ENCODE measurements at regions not wholly inside any gene's neighbourhood (a gene's known extent, or its start where the extent isn't known, plus 50 kb on each side); places are given as distances from the start of the nearest gene placed in this dataset.

- Histone ChIP-seq H3K79me2 (ENCODE audit: insufficient read depth, low read depth, low read length) (no peaks in the 10 kb centered on the region), H3K9me2 (ENCODE audit: insufficient read depth, low read length) (no peaks in the 10 kb centered on the region), H3K27ac (ENCODE audit: low read depth, low read length, poor library complexity, severe bottlenecking) (no peak overlapping the region), H3K4me1 (ENCODE audit: insufficient read depth, low read length, poor library complexity, severe bottlenecking) (no peaks in the 10 kb centered on the region), H3K4me3 (ENCODE audit: low read depth, low read length, poor library complexity, severe bottlenecking) (no peak overlapping the region), H4K20me1 (ENCODE audit: insufficient read depth, low read length) (no peaks in the 10 kb centered on the region), H3K4me2 (ENCODE audit: low read length) (no peak overlapping the region), H3K9me3 (ENCODE audit: low read length) (no peaks in the 10 kb centered on the region), H3K36me3 (ENCODE audit: insufficient read depth, low read length) (no peaks in the 10 kb centered on the region), H2AFZ (ENCODE audit: low read length) (no peak overlapping the region)
- POLR2A ChIA-PET: interaction anchor here (1.0 kb wide), 1 partner anchor 84 kb away, joined by 4 read pairs; no protein-coding TSS in a partner anchor
- no TSS peak for BruUV-seq (replicated peaks)
- CTCF ChIA-PET (ENCODE audit: unreplicated experiment): no interaction called here
- DNase-seq (ENCODE audit: low spot score): no peak
- intact Hi-C loops (cut with micrococcal nuclease; ENCODE audit: unreplicated experiment): no loop called here
- TF ChIP-seq CTCF (conservative IDR thresholded peaks at IDR 0.05; ENCODE audit: low read length) (no peak), EZH2phosphoT487 (IDR thresholded peaks at IDR 0.05; ENCODE audit: borderline replicate concordance, low read depth, low read length) (no peak)
Observed at GRCh38 chr4:31097999-31098398, 377.8 kb downstream of the PCDH7 start.

GRCh38 chr4:31100536-31100935, 380.4 kb downstream of the PCDH7 start:
- Histone ChIP-seq H4K20me1 (ENCODE audit: insufficient read depth, low read length) (no peaks in the 10 kb centered on the region), H3K4me1 (ENCODE audit: insufficient read depth, low read length, poor library complexity, severe bottlenecking) (no peaks in the 10 kb centered on the region), H2AFZ (ENCODE audit: low read length) (no peak overlapping the region), H3K4me2 (ENCODE audit: low read length) (no peak overlapping the region), H3K27ac (ENCODE audit: low read depth, low read length, poor library complexity, severe bottlenecking) (no peak overlapping the region), H3K9me2 (ENCODE audit: insufficient read depth, low read length) (no peaks in the 10 kb centered on the region), H3K4me3 (ENCODE audit: low read depth, low read length, poor library complexity, severe bottlenecking) (no peak overlapping the region), H3K79me2 (ENCODE audit: insufficient read depth, low read depth, low read length) (no peaks in the 10 kb centered on the region), H3K36me3 (ENCODE audit: insufficient read depth, low read length) (no peaks in the 10 kb centered on the region), H3K9me3 (ENCODE audit: low read length) (no peaks in the 10 kb centered on the region)
- intact Hi-C loops (cut with micrococcal nuclease; ENCODE audit: unreplicated experiment): no loop called here
- no peak for DNase-seq (ENCODE audit: low spot score)
- POLR2A ChIA-PET: no interaction called here
- CTCF ChIA-PET (ENCODE audit: unreplicated experiment): no interaction called here
- TF ChIP-seq CTCF (conservative IDR thresholded peaks at IDR 0.05; ENCODE audit: low read length) (no peak), EZH2phosphoT487 (IDR thresholded peaks at IDR 0.05; ENCODE audit: borderline replicate concordance, low read depth, low read length) (no peak)
- BruUV-seq (replicated peaks): no TSS peak

- ChIA-PET POLR2A (interaction anchor here (0.5 kb wide), 1 partner anchor 163 kb away, joined by 4 read pairs; no protein-coding TSS in a partner anchor), CTCF (ENCODE audit: unreplicated experiment) (no interaction called here)
- Histone ChIP-seq H3K27ac (ENCODE audit: low read depth, low read length, poor library complexity, severe bottlenecking) (no peak overlapping the region), H2AFZ (ENCODE audit: low read length) (no peak overlapping the region), H3K4me1 (ENCODE audit: insufficient read depth, low read length, poor library complexity, severe bottlenecking) (no peaks in the 10 kb centered on the region), H3K4me2 (ENCODE audit: low read length) (no peak overlapping the region), H3K9me3 (ENCODE audit: low read length) (no peaks in the 10 kb centered on the region), H3K4me3 (ENCODE audit: low read depth, low read length, poor library complexity, severe bottlenecking) (no peak overlapping the region), H3K9me2 (ENCODE audit: insufficient read depth, low read length) (no peaks in the 10 kb centered on the region), H3K79me2 (ENCODE audit: insufficient read depth, low read depth, low read length) (no peaks in the 10 kb centered on the region), H3K36me3 (ENCODE audit: insufficient read depth, low read length) (no peaks in the 10 kb centered on the region), H4K20me1 (ENCODE audit: insufficient read depth, low read length) (no peaks in the 10 kb centered on the region)
- TF ChIP-seq CTCF (conservative IDR thresholded peaks at IDR 0.05; ENCODE audit: low read length) (no peak), EZH2phosphoT487 (IDR thresholded peaks at IDR 0.05; ENCODE audit: borderline replicate concordance, low read depth, low read length) (no peak)
- no TSS peak for BruUV-seq (replicated peaks)
- no peak for DNase-seq (ENCODE audit: low spot score)
- intact Hi-C loops (cut with micrococcal nuclease; ENCODE audit: unreplicated experiment): no loop called here
Observed at GRCh38 chr4:31104043-31104442, 383.9 kb downstream of the PCDH7 start.
